HepG2 (cell line): ENCODE measurements at regions not wholly inside any gene's neighbourhood (a gene's known extent, or its start where the extent isn't known, plus 50 kb on each side); places are given as distances from the start of the nearest gene placed in this dataset.

ENCODE experiments used
- ATAC-seq: fragments of 200-7000 bp; cut with Tn5 transposase; 3 replicates; pipeline ENCODE4 v1.9.1; 2020; ENCODE audit warnings: mild to moderate bottlenecking, moderate library complexity
- BruUV-seq: library from RNA; stranded (reverse); fragments of 400-500 nt; replicated peaks from 2 replicates; lab custom pipeline; 2021; lab: Mats Ljungman, UMichigan
- CTCF ChIA-PET: fragments of 300-600 bp; formaldehyde crosslinking; extraction: SDS; loops from one replicate; lab custom pipeline; 2021; ENCODE audit warnings: low total read pairs, inconsistent platforms, low intra/inter-chr PET ratio; lab: Yijun Ruan, JAX
- POLR2A ChIA-PET: fragments of 350-600 bp; sonication (Branson Sonifier 250); formaldehyde crosslinking; loops from one replicate; lab custom pipeline; 2020; ENCODE audit warnings: antibody characterized with exemption, inconsistent platforms; lab: Yijun Ruan, JAX
- DNase-seq: peaks from one replicate; pipeline ENCODE4 v3.0.0-alpha.2; 2015; ENCODE audit warnings: low spot score
- FAIRE-seq: peaks from 3 replicates; lab custom pipeline; 2011; peaks lifted over from hg19 to GRCh38; lab: Jason Lieb, UNC
- H2AFZ ChIP-seq: one replicate; pipeline ENCODE4 v1.6.1; 2011; ENCODE audit warnings: low read length, inconsistent platforms
- H3K27ac ChIP-seq: fragments of 300-600 bp; 3 replicates; pipeline ENCODE4 v1.8.0; 2011; ENCODE audit warnings: mixed run types, mild to moderate bottlenecking, mixed read lengths, low read length, inconsistent platforms; ENCODE audit not compliant: insufficient read depth; ENCODE audit errors: extremely low read length
- H3K27me3 ChIP-seq, 2 experiments: fragments of 200-600 bp in 1 of 2; 2 replicates in 1 of 2; 3 replicates in 1 of 2; pipeline versions ENCODE4 v1.6.0 to v1.8.0; 2011; ENCODE audit warnings: low read length in 2 of 2, mild to moderate bottlenecking in 2 of 2, moderate library complexity in 2 of 2, inconsistent platforms in 1 of 2; ENCODE audit not compliant: insufficient read depth in 2 of 2, control insufficient read depth in 1 of 2
- H3K36me3 ChIP-seq, 2 experiments: fragments of 200-600 bp in 1 of 2; replicated peaks in 1 of 2; 2 replicates in 1 of 2; 3 replicates in 1 of 2; pipeline versions ENCODE4 v1.5.1 to v1.8.0; 2011; ENCODE audit warnings: low read length in 2 of 2, inconsistent platforms in 1 of 2; ENCODE audit not compliant: insufficient read depth in 2 of 2, control insufficient read depth in 1 of 2
- H3K4me1 ChIP-seq: 2 replicates; pipeline ENCODE4 v1.5.1; 2012; ENCODE audit warnings: low read length, inconsistent platforms; ENCODE audit not compliant: insufficient read depth
- H3K4me2 ChIP-seq: 2 replicates; pipeline ENCODE4 v1.6.0; 2011; ENCODE audit warnings: low read depth, low read length, inconsistent platforms
- H3K4me3 ChIP-seq, 3 experiments: fragments of 200-600 bp in 1 of 3; sonication (generic), shearing (Covaris generic) in 1 of 3; replicated peaks in 1 of 3; 2 replicates each; pipeline ENCODE4 v1.5.1; 2011 to 2016; ENCODE audit warnings: low read length in 3 of 3, inconsistent platforms in 2 of 3, low read depth in 2 of 3, mild to moderate bottlenecking in 2 of 3, control low read depth in 1 of 3, mixed read lengths in 1 of 3; ENCODE audit not compliant: insufficient read depth in 1 of 3
- H3K79me2 ChIP-seq: one replicate; pipeline ENCODE4 v1.6.1; 2011; ENCODE audit warnings: low read length, inconsistent platforms; ENCODE audit not compliant: insufficient read depth
- H3K9ac ChIP-seq: 2 replicates; pipeline ENCODE4 v1.6.0; 2011; ENCODE audit warnings: mild to moderate bottlenecking, low read depth, low read length, inconsistent platforms; ENCODE audit not compliant: insufficient read depth
- H3K9me3 ChIP-seq: 2 replicates; pipeline ENCODE4 v1.5.1; 2012; ENCODE audit warnings: mild to moderate bottlenecking, low read length
- H4K20me1 ChIP-seq: 2 replicates; pipeline ENCODE4 v1.6.0; 2011; ENCODE audit warnings: inconsistent platforms, mild to moderate bottlenecking, low read length, moderate library complexity; ENCODE audit not compliant: insufficient read depth
- AKNA ChIP-seq: sonication (generic); formaldehyde crosslinking; IDR thresholded peaks from 2 replicates; pipeline ENCODE4 v1.4.0; 2020; ENCODE audit warnings: missing genetic modification reagents, borderline replicate concordance
- ATF5 ChIP-seq: sonication (generic); formaldehyde crosslinking; IDR thresholded peaks from 2 replicates; pipeline ENCODE4 v1.4.0; 2020; ENCODE audit warnings: mild to moderate bottlenecking, low read depth, missing genetic modification reagents
- FOSL2 ChIP-seq: sonication (generic); formaldehyde crosslinking; IDR thresholded peaks from 2 replicates; pipeline ENCODE4 v1.4.0; 2020; ENCODE audit warnings: missing genetic modification reagents
- HCFC1 ChIP-seq: fragments of 150-350 bp; IDR thresholded peaks from 2 replicates; pipeline ENCODE4 v1.6.1; 2014; ENCODE audit warnings: low read depth, low read length
- KDM6A ChIP-seq: IDR thresholded peaks from 2 replicates; pipeline ENCODE4 v1.6.1; 2016; ENCODE audit warnings: low read depth
- NFYC ChIP-seq: IDR thresholded peaks from 2 replicates; pipeline ENCODE4 v1.6.1; 2016; ENCODE audit warnings: missing genetic modification reagents, missing compliant biosample characterization
- NR2F1 ChIP-seq, 2 experiments: fragments of 450-650 bp in 1 of 2; formaldehyde crosslinking in 1 of 2; IDR thresholded peaks; 2 replicates each; pipeline versions ENCODE4 v1.5.0 to v1.6.1; 2016 to 2020; ENCODE audit warnings: mild to moderate bottlenecking in 1 of 2, missing compliant biosample characterization in 1 of 2, missing genetic modification reagents in 1 of 2, moderate library complexity in 1 of 2
- SIX1 ChIP-seq: sonication (generic); formaldehyde crosslinking; IDR thresholded peaks from 2 replicates; pipeline ENCODE4 v1.4.0; 2020; ENCODE audit warnings: missing genetic modification reagents, borderline replicate concordance
- SNAPC5 ChIP-seq: sonication (generic); formaldehyde crosslinking; IDR thresholded peaks from 2 replicates; pipeline ENCODE4 v1.8.1; 2023; ENCODE audit warnings: mild to moderate bottlenecking, missing genetic modification reagents, borderline replicate concordance
- SP4 ChIP-seq: sonication (generic); formaldehyde crosslinking; IDR thresholded peaks from 2 replicates; pipeline ENCODE4 v1.8.1; 2023; ENCODE audit warnings: mild to moderate bottlenecking, missing genetic modification reagents
- STAG1 ChIP-seq: sonication (generic); formaldehyde crosslinking; IDR thresholded peaks from 2 replicates; pipeline ENCODE4 v1.4.0; 2020; ENCODE audit warnings: missing genetic modification reagents
- ZBTB14 ChIP-seq: sonication (generic); formaldehyde crosslinking; IDR thresholded peaks from 2 replicates; pipeline ENCODE4 v1.4.0; 2020; ENCODE audit warnings: missing genetic modification reagents
- ZNF263 ChIP-seq: sonication (generic); formaldehyde crosslinking; IDR thresholded peaks from 2 replicates; pipeline ENCODE4 v1.4.0; 2020; ENCODE audit warnings: missing genetic modification reagents
- WGBS: methylation state at CpG from one replicate; pipeline ENCODE4 v1.1.6; 2017; ENCODE audit warnings: low lambda C conversion rate; 5-methylcytosine and 5-hydroxymethylcytosine counted together
- in situ Hi-C: cut with HindIII; loops from 2 replicates; pipeline ENCODE4 v1.10.0; 2017; ENCODE audit warnings: low pct_unique_long_range_greater_than_20kb; ENCODE audit not compliant: extremely low pct_ligation_motif_present
- intact Hi-C: fragments of 100-400 bp; cut with micrococcal nuclease; formaldehyde crosslinking; loops from one replicate; pipeline ENCODE4 v1.10.0; 2022; ENCODE audit not compliant: unreplicated experiment

- ATAC-seq, result peak; percentile 59; the same call in 2 of the 3 replicates
These were observed 1298.7 kb upstream of the CNTN5 start for GRCh38 chr11:97722065-97722464.

DNA sequence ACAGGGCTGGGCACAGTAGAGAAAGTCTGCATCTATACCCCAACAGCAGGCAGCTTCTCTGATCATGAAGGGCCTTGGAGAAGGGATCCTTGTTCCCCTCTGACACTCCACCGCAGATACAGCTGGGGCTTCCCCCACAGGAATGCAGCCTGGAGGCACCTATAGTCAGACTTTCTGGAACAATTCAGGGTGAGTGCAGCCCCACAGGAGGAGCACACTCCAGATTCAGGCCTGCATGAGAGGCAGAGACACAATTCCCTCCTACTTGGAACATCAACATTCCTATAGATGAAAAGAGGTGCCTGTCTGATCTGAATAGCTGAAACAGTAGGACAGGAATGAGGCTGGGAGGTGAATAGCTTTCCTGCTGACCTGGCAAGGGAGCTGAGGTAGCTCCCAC is 1298.0 kb upstream of the CNTN5 start:
- Histone ChIP-seq H3K79me2 (no peaks in the 10 kb centered on the region), H3K9me3 (peaks cover 45% of the 10 kb centered on the region), H3K27ac (no peak overlapping the region), H3K27me3 (no peaks in the 10 kb centered on the region), H3K4me3 (no peak overlapping the region), H3K36me3 (no peaks in the 10 kb centered on the region), H4K20me1 (no peaks in the 10 kb centered on the region), H3K4me1 (peaks cover 21% of the 10 kb centered on the region), H3K4me2 (peak overlapping the region; percentile 40; the same call in 1 of the 2 replicates), H2AFZ (no peak overlapping the region), H3K9ac (no peak overlapping the region)
- intact Hi-C loops, result no loop called here
- no peak for DNase-seq
- ChIA-PET POLR2A (no interaction called here), CTCF (no interaction called here)
- BruUV-seq, result no TSS peak
- in situ Hi-C loops, result no loop called here
- ATAC-seq, result no peak; the same call in 2 of the 3 replicates
- FAIRE-seq, result no peak
- WGBS, result no CpG with 5 or more reads among the region's 1 CpG
- TF ChIP-seq SNAPC5 (CRISPR knock-in tag) (no peak), NFYC (CRISPR knock-in tag) (no peak), ZNF263 (CRISPR knock-in tag) (no peak), SP4 (CRISPR knock-in tag) (no peak), NR2F1 (CRISPR knock-in tag; IDR thresholded peaks at IDR 0.05) (no peak), AKNA (CRISPR knock-in tag) (no peak)

More at GRCh38 chr11:97722065-97722464, 1298.7 kb upstream of the CNTN5 start:
- peak overlapping the region; percentile 40 for H3K4me2 ChIP-seq
- intact Hi-C loops, result no loop called here
- no peak for TF ChIP-seq ZBTB14 (CRISPR knock-in tag)
- no peak for TF ChIP-seq HCFC1
- no peak for TF ChIP-seq ATF5 (CRISPR knock-in tag)
- no peak for TF ChIP-seq SIX1 (CRISPR knock-in tag)
- no peak for TF ChIP-seq KDM6A
- TF ChIP-seq FOSL2 (CRISPR knock-in tag), result peak; percentile 24; the same call in 1 of the 2 replicates
- TF ChIP-seq STAG1 (CRISPR knock-in tag), result no peak
- no peak overlapping the region for H3K9ac ChIP-seq
- H2AFZ ChIP-seq, result no peak overlapping the region
- in situ Hi-C loops, result no loop called here
- 50% methylated on average over 1 of the region's 1 CpG for WGBS
- no peak for FAIRE-seq
- CTCF ChIA-PET, result no interaction called here
- peak; percentile 24 for DNase-seq
- H3K4me3 ChIP-seq, result no peak overlapping the region
- H3K79me2 ChIP-seq, result no peaks in the 10 kb centered on the region
- BruUV-seq, result no TSS peak
- no peaks in the 10 kb centered on the region for H3K27me3 ChIP-seq
- H4K20me1 ChIP-seq, result no peaks in the 10 kb centered on the region
- H3K9me3 ChIP-seq, result peaks cover 46% of the 10 kb centered on the region
- no peak overlapping the region for H3K27ac ChIP-seq
- H3K4me1 ChIP-seq, result peaks cover 21% of the 10 kb centered on the region
- no peaks in the 10 kb centered on the region for H3K36me3 ChIP-seq
- POLR2A ChIA-PET, result no interaction called here
